WTC11 (cell line): ENCODE measurements at regions not wholly inside any gene's neighbourhood (a gene's known extent, or its start where the extent isn't known, plus 50 kb on each side); places are given as distances from the start of the nearest gene placed in this dataset.

Source experiments
- ATAC-seq: fragments of 200-7000 bp; cut with Tn5 transposase; 2 replicates; pipeline ENCODE4 v1.10.0; 2021; ENCODE audit warnings: mild to moderate bottlenecking, moderate library complexity
- CTCF ChIA-PET: fragments of 300-600 bp; sonication (Branson Sonifier 250); formaldehyde crosslinking; loops from one replicate; lab custom pipeline; 2021; ENCODE audit warnings: antibody characterized with exemption; lab: Charles Lee
- POLR2A ChIA-PET: fragments of 350-600 bp; sonication (Branson Sonifier 250); formaldehyde crosslinking; loops from one replicate; lab custom pipeline; 2021; ENCODE audit warnings: antibody characterized with exemption; lab: Charles Lee
- DNase-seq: peaks from one replicate; pipeline ENCODE4 v3.0.0; 2021; ENCODE audit warnings: low spot score
- H3K27ac Mint-ChIP-seq: 2 replicates; pipeline ENCODE4 v1.8.0; 2021; ENCODE audit warnings: mixed read lengths
- H3K27me3 Mint-ChIP-seq: 2 replicates; pipeline ENCODE4 v1.8.0; 2021; ENCODE audit warnings: low read depth, mild to moderate bottlenecking, moderate library complexity, mixed read lengths
- H3K36me3 Mint-ChIP-seq: 2 replicates; pipeline ENCODE4 v1.8.0; 2021; ENCODE audit warnings: mixed read lengths
- H3K4me1 Mint-ChIP-seq: 2 replicates; pipeline ENCODE4 v1.8.0; 2022; ENCODE audit warnings: mixed read lengths
- H3K4me3 Mint-ChIP-seq: 2 replicates; pipeline ENCODE4 v1.8.0; 2021; ENCODE audit warnings: mild to moderate bottlenecking, moderate library complexity, mixed read lengths
- H3K9me3 Mint-ChIP-seq: 2 replicates; pipeline ENCODE4 v1.8.0; 2021; ENCODE audit warnings: mixed read lengths
- CBFB ChIP-seq: sonication (generic); formaldehyde crosslinking; IDR thresholded peaks from 2 replicates; pipeline ENCODE4 v1.8.1; 2022; ENCODE audit warnings: mild to moderate bottlenecking, low read depth, missing genetic modification reagents
- E2F1 ChIP-seq: sonication (generic); formaldehyde crosslinking; IDR thresholded peaks from 2 replicates; pipeline ENCODE4 v1.8.0; 2022; ENCODE audit warnings: mild to moderate bottlenecking, missing genetic modification reagents
- E2F4 ChIP-seq: sonication (generic); formaldehyde crosslinking; IDR thresholded peaks from 2 replicates; pipeline ENCODE4 v1.8.1; 2022; ENCODE audit warnings: low read depth, mild to moderate bottlenecking, moderate library complexity, missing genetic modification reagents, borderline replicate concordance
- ESRRA ChIP-seq: sonication (generic); formaldehyde crosslinking; IDR thresholded peaks from 2 replicates; pipeline ENCODE4 v1.8.1; 2022; ENCODE audit warnings: mild to moderate bottlenecking, missing genetic modification reagents, borderline replicate concordance
- JAZF1 ChIP-seq: fragments of 250-450 bp; sonication (Bioruptor Pico); IDR thresholded peaks from 2 replicates; pipeline ENCODE4 v1.9.0; 2021; ENCODE audit warnings: moderate library complexity, mild to moderate bottlenecking, inconsistent platforms
- MAX ChIP-seq: sonication (generic); formaldehyde crosslinking; IDR thresholded peaks from 2 replicates; pipeline ENCODE4 v1.8.0; 2022; ENCODE audit warnings: mild to moderate bottlenecking, missing genetic modification reagents
- MXD4 ChIP-seq: fragments of 250-450 bp; sonication (Bioruptor Pico); IDR thresholded peaks from 2 replicates; pipeline ENCODE4 v1.8.0; 2021; ENCODE audit warnings: mild to moderate bottlenecking, moderate library complexity, borderline replicate concordance
- NFYB ChIP-seq: sonication (generic); formaldehyde crosslinking; conservative IDR thresholded peaks from 2 replicates; pipeline ENCODE4 v1.8.0; 2022; ENCODE audit warnings: low read depth, missing genetic modification reagents
- NR3C1 ChIP-seq: sonication (generic); formaldehyde crosslinking; conservative IDR thresholded peaks from 2 replicates; pipeline ENCODE4 v1.8.1; 2023; ENCODE audit warnings: low read depth, mild to moderate bottlenecking, missing genetic modification reagents
- RELA ChIP-seq: sonication (generic); formaldehyde crosslinking; IDR thresholded peaks from 2 replicates; pipeline ENCODE4 v1.8.1; 2022; ENCODE audit warnings: missing genetic modification reagents, mild to moderate bottlenecking, borderline replicate concordance
- TF ChIP-seq, protein P1 (sequence below): sonication (generic); formaldehyde crosslinking; IDR thresholded peaks from 2 replicates; pipeline ENCODE4 v1.8.0; 2023; ENCODE audit warnings: mild to moderate bottlenecking, missing genetic modification reagents
- TF ChIP-seq, protein P2 (sequence below): sonication (generic); formaldehyde crosslinking; IDR thresholded peaks from 2 replicates; pipeline ENCODE4 v1.8.1; 2023; ENCODE audit warnings: mild to moderate bottlenecking, missing genetic modification reagents, borderline replicate concordance

- TF ChIP-seq, protein P1, sequence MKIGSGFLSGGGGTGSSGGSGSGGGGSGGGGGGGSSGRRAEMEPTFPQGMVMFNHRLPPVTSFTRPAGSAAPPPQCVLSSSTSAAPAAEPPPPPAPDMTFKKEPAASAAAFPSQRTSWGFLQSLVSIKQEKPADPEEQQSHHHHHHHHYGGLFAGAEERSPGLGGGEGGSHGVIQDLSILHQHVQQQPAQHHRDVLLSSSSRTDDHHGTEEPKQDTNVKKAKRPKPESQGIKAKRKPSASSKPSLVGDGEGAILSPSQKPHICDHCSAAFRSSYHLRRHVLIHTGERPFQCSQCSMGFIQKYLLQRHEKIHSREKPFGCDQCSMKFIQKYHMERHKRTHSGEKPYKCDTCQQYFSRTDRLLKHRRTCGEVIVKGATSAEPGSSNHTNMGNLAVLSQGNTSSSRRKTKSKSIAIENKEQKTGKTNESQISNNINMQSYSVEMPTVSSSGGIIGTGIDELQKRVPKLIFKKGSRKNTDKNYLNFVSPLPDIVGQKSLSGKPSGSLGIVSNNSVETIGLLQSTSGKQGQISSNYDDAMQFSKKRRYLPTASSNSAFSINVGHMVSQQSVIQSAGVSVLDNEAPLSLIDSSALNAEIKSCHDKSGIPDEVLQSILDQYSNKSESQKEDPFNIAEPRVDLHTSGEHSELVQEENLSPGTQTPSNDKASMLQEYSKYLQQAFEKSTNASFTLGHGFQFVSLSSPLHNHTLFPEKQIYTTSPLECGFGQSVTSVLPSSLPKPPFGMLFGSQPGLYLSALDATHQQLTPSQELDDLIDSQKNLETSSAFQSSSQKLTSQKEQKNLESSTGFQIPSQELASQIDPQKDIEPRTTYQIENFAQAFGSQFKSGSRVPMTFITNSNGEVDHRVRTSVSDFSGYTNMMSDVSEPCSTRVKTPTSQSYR (CRISPR knock-in tag), result no peak
- TF ChIP-seq MXD4 (CRISPR knock-in tag) (no peak), CBFB (no peak)
Observed at GRCh38 chr2:4827836-4828235, 864.3 kb upstream of the SOX11 start (continued).

- Mint-ChIP-seq H3K27ac (no peak overlapping the region), H3K4me3 (no peak overlapping the region), H3K9me3 (peaks cover 28% of the 10 kb centered on the region), H3K27me3 (no peaks in the 10 kb centered on the region; the same call in 1 of the 2 replicates), H3K36me3 (peaks cover 48% of the 10 kb centered on the region), H3K4me1 (no peaks in the 10 kb centered on the region)
- no peak for DNase-seq
- ChIA-PET POLR2A (no interaction called here), CTCF (no interaction called here)
- no peak for ATAC-seq
- TF ChIP-seq, protein P2, sequence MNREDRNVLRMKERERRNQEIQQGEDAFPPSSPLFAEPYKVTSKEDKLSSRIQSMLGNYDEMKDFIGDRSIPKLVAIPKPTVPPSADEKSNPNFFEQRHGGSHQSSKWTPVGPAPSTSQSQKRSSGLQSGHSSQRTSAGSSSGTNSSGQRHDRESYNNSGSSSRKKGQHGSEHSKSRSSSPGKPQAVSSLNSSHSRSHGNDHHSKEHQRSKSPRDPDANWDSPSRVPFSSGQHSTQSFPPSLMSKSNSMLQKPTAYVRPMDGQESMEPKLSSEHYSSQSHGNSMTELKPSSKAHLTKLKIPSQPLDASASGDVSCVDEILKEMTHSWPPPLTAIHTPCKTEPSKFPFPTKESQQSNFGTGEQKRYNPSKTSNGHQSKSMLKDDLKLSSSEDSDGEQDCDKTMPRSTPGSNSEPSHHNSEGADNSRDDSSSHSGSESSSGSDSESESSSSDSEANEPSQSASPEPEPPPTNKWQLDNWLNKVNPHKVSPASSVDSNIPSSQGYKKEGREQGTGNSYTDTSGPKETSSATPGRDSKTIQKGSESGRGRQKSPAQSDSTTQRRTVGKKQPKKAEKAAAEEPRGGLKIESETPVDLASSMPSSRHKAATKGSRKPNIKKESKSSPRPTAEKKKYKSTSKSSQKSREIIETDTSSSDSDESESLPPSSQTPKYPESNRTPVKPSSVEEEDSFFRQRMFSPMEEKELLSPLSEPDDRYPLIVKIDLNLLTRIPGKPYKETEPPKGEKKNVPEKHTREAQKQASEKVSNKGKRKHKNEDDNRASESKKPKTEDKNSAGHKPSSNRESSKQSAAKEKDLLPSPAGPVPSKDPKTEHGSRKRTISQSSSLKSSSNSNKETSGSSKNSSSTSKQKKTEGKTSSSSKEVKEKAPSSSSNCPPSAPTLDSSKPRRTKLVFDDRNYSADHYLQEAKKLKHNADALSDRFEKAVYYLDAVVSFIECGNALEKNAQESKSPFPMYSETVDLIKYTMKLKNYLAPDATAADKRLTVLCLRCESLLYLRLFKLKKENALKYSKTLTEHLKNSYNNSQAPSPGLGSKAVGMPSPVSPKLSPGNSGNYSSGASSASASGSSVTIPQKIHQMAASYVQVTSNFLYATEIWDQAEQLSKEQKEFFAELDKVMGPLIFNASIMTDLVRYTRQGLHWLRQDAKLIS (CRISPR knock-in tag), result no peak
Observed at GRCh38 chr2:4828682-4829374, 863.4 kb upstream of the SOX11 start.

GRCh38 chr2:4831751-4832150 is 860.4 kb upstream of the SOX11 start:
- Mint-ChIP-seq H3K4me3 (no peak overlapping the region), H3K9me3 (peaks cover 49% of the 10 kb centered on the region), H3K4me1 (no peaks in the 10 kb centered on the region), H3K27ac (no peak overlapping the region), H3K36me3 (peaks cover 55% of the 10 kb centered on the region), H3K27me3 (no peaks in the 10 kb centered on the region; the same call in 1 of the 2 replicates)
- ChIA-PET POLR2A (no interaction called here), CTCF (no interaction called here)
- TF ChIP-seq MAX (CRISPR knock-in tag) (no peak), RELA (CRISPR knock-in tag) (no peak), NR3C1 (CRISPR knock-in tag) (no peak), NFYB (no peak), E2F4 (no peak), ESRRA (CRISPR knock-in tag) (no peak), E2F1 (CRISPR knock-in tag) (no peak), JAZF1 (CRISPR knock-in tag) (no peak)
- DNase-seq (no peak), ATAC-seq (no peak)
